Thyroid gland (tissue), 4 donors: ENCODE measurements at regions not wholly inside any gene's neighbourhood (a gene's known extent, or its start where the extent isn't known, plus 50 kb on each side); places are given as distances from the start of the nearest gene placed in this dataset.

Experiments used
- CTCF ChIP-seq, 6 experiments: fragments of 200-600 bp in 3 of 6; fragments of 450-650 bp in 3 of 6; sonication (generic) in 3 of 6; IDR thresholded peaks; one replicate each; pipeline ENCODE4 v1.5.1; 2016 to 2019; ENCODE audit warnings: antibody characterized with exemption in 6 of 6, mild to moderate bottlenecking in 2 of 6, inconsistent platforms in 1 of 6, moderate library complexity in 1 of 6
- POLR2A ChIP-seq, 2 donors: fragments of 450-650 bp; IDR thresholded peaks; one replicate each; pipeline ENCODE4 v1.6.1; 2017; ENCODE audit warnings: antibody characterized with exemption in 2 of 2, mild to moderate bottlenecking in 2 of 2, moderate library complexity in 1 of 2

- TF ChIP-seq CTCF (IDR thresholded peaks at IDR 0.05) (no peak), POLR2A (IDR thresholded peaks at IDR 0.05) (no peak)
These were observed 76.8 kb downstream of the ZFP36L2 start for GRCh38 chr2:43149482-43150107.
